ENCODE measurements at regions not wholly inside any gene's neighbourhood (a gene's known extent, or its start where the extent isn't known, plus 50 kb on each side); places are given as distances from the start of the nearest gene placed in this dataset.

- no peak for TF ChIP-seq POLR2A (IDR thresholded peaks at IDR 0.05)
- no peaks in the 10 kb centered on the region for H3K9me3 ChIP-seq
- no peak overlapping the region for H3K27ac ChIP-seq
- WGBS, 5 donors: 64 to 79% (median 68%) methylated on average over 1 of the region's 1 CpG
- no peak overlapping the region for H3K4me3 ChIP-seq
- H3K4me1 ChIP-seq: no peaks in the 10 kb centered on the region
- H3K27me3 ChIP-seq: no peaks in the 10 kb centered on the region
- intact Hi-C loops (cut with DNase I; ENCODE audit: low total_unique reads): no loop called here
- no peaks in the 10 kb centered on the region for H3K36me3 ChIP-seq
- DNase-seq: no peak
These were observed 288.4 kb upstream of the COX7C start for GRCh38 chr5:86329318-86329717.

GRCh38 chr5:86330736-86331135 lies 287.0 kb upstream of the COX7C start:
- TF ChIP-seq POLR2AphosphoS5 (IDR thresholded peaks at IDR 0.05) (no peak), EP300 (IDR thresholded peaks at IDR 0.05) (no peak), POLR2A (IDR thresholded peaks at IDR 0.05) (no peak)
- TF ChIP-seq, protein P1, sequence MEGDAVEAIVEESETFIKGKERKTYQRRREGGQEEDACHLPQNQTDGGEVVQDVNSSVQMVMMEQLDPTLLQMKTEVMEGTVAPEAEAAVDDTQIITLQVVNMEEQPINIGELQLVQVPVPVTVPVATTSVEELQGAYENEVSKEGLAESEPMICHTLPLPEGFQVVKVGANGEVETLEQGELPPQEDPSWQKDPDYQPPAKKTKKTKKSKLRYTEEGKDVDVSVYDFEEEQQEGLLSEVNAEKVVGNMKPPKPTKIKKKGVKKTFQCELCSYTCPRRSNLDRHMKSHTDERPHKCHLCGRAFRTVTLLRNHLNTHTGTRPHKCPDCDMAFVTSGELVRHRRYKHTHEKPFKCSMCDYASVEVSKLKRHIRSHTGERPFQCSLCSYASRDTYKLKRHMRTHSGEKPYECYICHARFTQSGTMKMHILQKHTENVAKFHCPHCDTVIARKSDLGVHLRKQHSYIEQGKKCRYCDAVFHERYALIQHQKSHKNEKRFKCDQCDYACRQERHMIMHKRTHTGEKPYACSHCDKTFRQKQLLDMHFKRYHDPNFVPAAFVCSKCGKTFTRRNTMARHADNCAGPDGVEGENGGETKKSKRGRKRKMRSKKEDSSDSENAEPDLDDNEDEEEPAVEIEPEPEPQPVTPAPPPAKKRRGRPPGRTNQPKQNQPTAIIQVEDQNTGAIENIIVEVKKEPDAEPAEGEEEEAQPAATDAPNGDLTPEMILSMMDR (IDR thresholded peaks at IDR 0.05): no peak
- H3K27me3 ChIP-seq: no peaks in the 10 kb centered on the region
- no peaks in the 10 kb centered on the region for H3K36me3 ChIP-seq
- no peaks in the 10 kb centered on the region for H3K4me1 ChIP-seq
- no peak overlapping the region for H3K4me3 ChIP-seq
- no peak for DNase-seq
- WGBS, 5 donors: 76 to 96% (median 84%) methylated on average over 2 of the region's 2 CpGs
- H3K27ac ChIP-seq: no peak overlapping the region
- H3K9me3 ChIP-seq: no peaks in the 10 kb centered on the region
- intact Hi-C loops (cut with DNase I; ENCODE audit: low total_unique reads): no loop called here

DNA sequence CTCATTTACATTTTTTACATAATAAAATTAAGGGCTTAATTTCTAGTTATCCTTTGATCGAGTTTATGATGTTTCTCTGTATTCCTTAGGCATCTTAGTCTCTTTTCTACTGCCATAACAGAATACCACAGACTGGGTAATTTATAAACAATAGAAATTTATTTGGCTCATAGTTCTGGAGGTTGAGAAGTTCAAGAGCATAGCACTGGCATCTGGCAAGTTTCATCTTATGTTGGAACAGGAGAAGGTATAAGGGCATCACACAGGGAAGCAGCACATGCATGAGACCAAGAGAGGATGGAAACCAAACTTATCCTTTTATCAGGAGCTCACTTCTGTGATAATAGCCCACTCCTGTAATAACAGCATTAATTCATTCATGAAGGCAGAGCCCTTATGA lies 284.9 kb upstream of the COX7C start:
- no peak for TF ChIP-seq POLR2AphosphoS5 (IDR thresholded peaks at IDR 0.05)
- no peak for TF ChIP-seq POLR2A (IDR thresholded peaks at IDR 0.05)
- TF ChIP-seq EP300 (IDR thresholded peaks at IDR 0.05): no peak
- TF ChIP-seq, protein P1 (IDR thresholded peaks at IDR 0.05): no peak
- no peak for DNase-seq
- H3K36me3 ChIP-seq: no peaks in the 10 kb centered on the region
- H3K4me1 ChIP-seq: no peaks in the 10 kb centered on the region
- no peaks in the 10 kb centered on the region for H3K9me3 ChIP-seq
- no peak overlapping the region for H3K4me3 ChIP-seq
- no peaks in the 10 kb centered on the region for H3K27me3 ChIP-seq
- WGBS, 5 donors: 71 to 82% (median 77%) methylated on average over 1 of the region's 1 CpG
- intact Hi-C loops (cut with DNase I; ENCODE audit: low total_unique reads): no loop called here
- H3K27ac ChIP-seq: no peak overlapping the region

GRCh38 chr5:86337667-86338460 lies 279.9 kb upstream of the COX7C start:
- H3K27ac ChIP-seq: no peak overlapping the region
- WGBS, 5 donors: 74 to 93% (median 84%) methylated on average over 10 of the region's 10 CpGs
- no peaks in the 10 kb centered on the region for H3K36me3 ChIP-seq
- no peak for DNase-seq
- no peak overlapping the region for H3K4me3 ChIP-seq
- H3K27me3 ChIP-seq: no peaks in the 10 kb centered on the region
- TF ChIP-seq, protein P1 (IDR thresholded peaks at IDR 0.05): no peak
- TF ChIP-seq EP300 (IDR thresholded peaks at IDR 0.05): no peak
- no peak for TF ChIP-seq POLR2AphosphoS5 (IDR thresholded peaks at IDR 0.05)
- TF ChIP-seq POLR2A (IDR thresholded peaks at IDR 0.05): no peak
- no peaks in the 10 kb centered on the region for H3K4me1 ChIP-seq
- H3K9me3 ChIP-seq: no peaks in the 10 kb centered on the region
- intact Hi-C loops (cut with DNase I; ENCODE audit: low total_unique reads): no loop called here

- DNase-seq: no peak
- intact Hi-C loops (cut with DNase I; ENCODE audit: low total_unique reads): no loop called here
- Histone ChIP-seq H3K4me1 (no peaks in the 10 kb centered on the region), H3K9me3 (no peaks in the 10 kb centered on the region), H3K4me3 (no peak overlapping the region), H3K27me3 (no peaks in the 10 kb centered on the region), H3K27ac (no peak overlapping the region), H3K36me3 (no peaks in the 10 kb centered on the region)
- WGBS, 5 donors: 45 to 84% (median 62%) methylated on average over 2 of the region's 2 CpGs
- no peak for TF ChIP-seq POLR2A (IDR thresholded peaks at IDR 0.05)
- no peak for TF ChIP-seq EP300 (IDR thresholded peaks at IDR 0.05)
- no peak for TF ChIP-seq POLR2AphosphoS5 (IDR thresholded peaks at IDR 0.05)
- TF ChIP-seq, protein P1 (IDR thresholded peaks at IDR 0.05): no peak
These were observed 263.1 kb upstream of the COX7C start for GRCh38 chr5:86354664-86355063.

Measured in stomach (tissue), 8 donors.